ENCODE measurements at regions not wholly inside any gene's neighbourhood (a gene's known extent, or its start where the extent isn't known, plus 50 kb on each side); places are given as distances from the start of the nearest gene placed in this dataset.

GRCh38 chr12:111201495-111202236, 167.2 kb downstream of the PHETA1 start:
- no peak for DNase-seq (ENCODE audit: low read depth)
- no peak for TF ChIP-seq CTCF (IDR thresholded peaks at IDR 0.05; ENCODE audit: insufficient read depth, low read depth, low read length)
- Histone ChIP-seq H3K4me3 (ENCODE audit: low read depth, low read length) (no peak overlapping the region), H3K36me3 (ENCODE audit: control insufficient read depth, insufficient read depth, low read length) (no peaks in the 10 kb centered on the region), H3K27me3 (ENCODE audit: control insufficient read depth, insufficient read depth, low read length) (no peaks in the 10 kb centered on the region; the same call in 1 of the 2 replicates)
- ChIA-PET CTCF (no interaction called here), POLR2A (no interaction called here)

GRCh38 chr12:111201036-111201435, 167.9 kb downstream of the PHETA1 start:
- DNase-seq (ENCODE audit: low read depth) = no peak
- ChIA-PET CTCF (no interaction called here), POLR2A (no interaction called here)
- no peaks in the 10 kb centered on the region; the same call in 1 of the 2 replicates for H3K27me3 ChIP-seq (ENCODE audit: control insufficient read depth, insufficient read depth, low read length)
- no peaks in the 10 kb centered on the region for H3K36me3 ChIP-seq (ENCODE audit: control insufficient read depth, insufficient read depth, low read length)
- no peak overlapping the region for H3K4me3 ChIP-seq (ENCODE audit: low read depth, low read length)
- TF ChIP-seq CTCF (IDR thresholded peaks at IDR 0.05; ENCODE audit: insufficient read depth, low read depth, low read length) = no peak

- ChIA-PET CTCF (no interaction called here), POLR2A (no interaction called here)
- H3K36me3 ChIP-seq (ENCODE audit: control insufficient read depth, insufficient read depth, low read length) = no peaks in the 10 kb centered on the region
- TF ChIP-seq CTCF (IDR thresholded peaks at IDR 0.05; ENCODE audit: insufficient read depth, low read depth, low read length) = no peak
- H3K4me3 ChIP-seq (ENCODE audit: low read depth, low read length) = no peak overlapping the region
- no peak for DNase-seq (ENCODE audit: low read depth)
- peaks cover 2% of the 10 kb centered on the region; the same call in 1 of the 2 replicates for H3K27me3 ChIP-seq (ENCODE audit: control insufficient read depth, insufficient read depth, low read length)
These were observed 171.4 kb downstream of the PHETA1 start for GRCh38 chr12:111197376-111197944.

GRCh38 chr12:111196532-111196931, 172.4 kb downstream of the PHETA1 start:
- Histone ChIP-seq H3K36me3 (ENCODE audit: control insufficient read depth, insufficient read depth, low read length) (no peaks in the 10 kb centered on the region), H3K4me3 (ENCODE audit: low read depth, low read length) (no peak overlapping the region), H3K27me3 (ENCODE audit: control insufficient read depth, insufficient read depth, low read length) (peaks cover 2% of the 10 kb centered on the region; the same call in 1 of the 2 replicates)
- no peak for DNase-seq (ENCODE audit: low read depth)
- POLR2A ChIA-PET = no interaction called here
- CTCF ChIA-PET = no interaction called here
- TF ChIP-seq CTCF (IDR thresholded peaks at IDR 0.05; ENCODE audit: insufficient read depth, low read depth, low read length) = no peak

GRCh38 chr12:111195316-111195715, 173.6 kb downstream of the PHETA1 start:
- no peak for DNase-seq (ENCODE audit: low read depth)
- ChIA-PET POLR2A (no interaction called here), CTCF (no interaction called here)
- no peaks in the 10 kb centered on the region for H3K36me3 ChIP-seq (ENCODE audit: control insufficient read depth, insufficient read depth, low read length)
- TF ChIP-seq CTCF (IDR thresholded peaks at IDR 0.05; ENCODE audit: insufficient read depth, low read depth, low read length) = no peak
- H3K4me3 ChIP-seq (ENCODE audit: low read depth, low read length) = no peak overlapping the region
- H3K27me3 ChIP-seq (ENCODE audit: control insufficient read depth, insufficient read depth, low read length) = peaks cover 2% of the 10 kb centered on the region; the same call in 1 of the 2 replicates
